Pancreas (tissue), 10 donors: ENCODE measurements at regions not wholly inside any gene's neighbourhood (a gene's known extent, or its start where the extent isn't known, plus 50 kb on each side); places are given as distances from the start of the nearest gene placed in this dataset.

ENCODE experiments used
- ATAC-seq, 4 donors: fragments of 200-7000 bp; cut with Tn5 transposase; one replicate each; pipeline versions ENCODE4 v1.8.0 to v1.9.1; 2020; ENCODE audit warnings: mild to moderate bottlenecking in 4 of 4, moderate library complexity in 4 of 4
- DNase-seq, 6 donors: peaks; one replicate each; pipeline ENCODE4 v3.0.0-alpha.2; 2020
- FAIRE-seq: peaks from 2 replicates; lab custom pipeline; 2012; peaks lifted over from hg19 to GRCh38; lab: Jason Lieb, UNC
- H3K27ac ChIP-seq, 4 donors: fragments of 200-600 bp; sonication (generic); 1 replicate in 3 of 4; 2 replicates in 1 of 4; pipeline versions ENCODE4 v1.5.0 to v1.8.0; 2020
- H3K27me3 ChIP-seq, 4 donors: fragments of 200-600 bp; one replicate each; pipeline ENCODE4 v1.8.0; 2021
- H3K36me3 ChIP-seq, 3 donors: fragments of 200-600 bp; sonication (generic) in 1 of 3; one replicate each; pipeline versions ENCODE4 v1.5.0 to v1.8.0; 2020 to 2021
- H3K4me1 ChIP-seq, 3 donors: fragments of 200-600 bp; one replicate each; pipeline ENCODE4 v1.8.0; 2021
- H3K4me3 ChIP-seq, 4 donors: fragments of 200-600 bp; sonication (generic) in 2 of 4; one replicate each; pipeline versions ENCODE4 v1.5.0 to v1.8.0; 2020 to 2021
- H3K9me3 ChIP-seq, 4 donors: fragments of 200-600 bp; one replicate each; pipeline ENCODE4 v1.8.0; 2021
- CTCF ChIP-seq, 4 donors: fragments of 200-600 bp; sonication (generic) in 3 of 4; IDR thresholded peaks; one replicate each; pipeline versions ENCODE4 v1.5.0 to v1.8.0; 2021; ENCODE audit warnings: antibody characterized with exemption in 4 of 4
- WGBS, 2 donors: extraction: QIAGEN DNeasy Blood & Tissue Kit; methylation state at CpG; one replicate each; pipeline ENCODE4 v1.1.7; 2013; 5-methylcytosine and 5-hydroxymethylcytosine counted together
- intact Hi-C, 3 donors: fragments of 100-400 bp; cut with DNase I; formaldehyde crosslinking; loops; one replicate each; pipeline versions ENCODE4 v1.11.1 to v1.14.2; 2022
- donor health status: healthy with polysubstance abuse.
- donor health status: DM: no; HTN: no; CAD: no; lungs with moderate emphysema.
- donor health status: DM: no; HTN: no; CAD: no.
- donor health status: control.
- donor health status: control.
- donor health status: Bipolar disorder and iron deficiency.
- donor health status: DM: yes; HTN: yes; CAD: no.
- donor health status: DM: no; HTN: no; CAD: no.
- donor health status: DM: no; HTN: no; CAD: no.
- donor health status: DM: yes; HTN: yes; CAD: no.

GRCh38 chr1:95371666-95372282, 137.8 kb downstream of the RWDD3 start:
- DNase-seq (no peak), ATAC-seq (no peak)
- peaks cover 0 to 3% (median 0%) of the 10 kb centered on the region in 3 donors for H3K4me1 ChIP-seq

GRCh38 chr1:95375174-95375573, 141.2 kb downstream of the RWDD3 start:
- no peak for TF ChIP-seq CTCF (IDR thresholded peaks at IDR 0.05)
- Histone ChIP-seq H3K4me1 (no peaks in the 10 kb centered on the region), H3K36me3 (no peaks in the 10 kb centered on the region), H3K4me3 (no peak overlapping the region), H3K9me3 (no peaks in the 10 kb centered on the region), H3K27me3 (no peaks in the 10 kb centered on the region), H3K27ac (no peak overlapping the region)
- DNase-seq: no peak
- intact Hi-C loops: no loop called here
- 36 to 40% methylated on average over 4 of the region's 4 CpGs for WGBS, 2 donors
- FAIRE-seq: no peak
- no peak for ATAC-seq

More at GRCh38 chr1:95371666-95372282, 137.8 kb downstream of the RWDD3 start:
- FAIRE-seq: no peak
- Histone ChIP-seq H3K27me3 (no peaks in the 10 kb centered on the region), H3K4me3 (no peak overlapping the region), H3K27ac (no peak overlapping the region), H3K9me3 (no peaks in the 10 kb centered on the region), H3K36me3 (no peaks in the 10 kb centered on the region)
- WGBS, 2 donors: 64 to 80% methylated on average over 12 of the region's 12 CpGs
- intact Hi-C loops: no loop called here
- no peak for TF ChIP-seq CTCF (IDR thresholded peaks at IDR 0.05)

GRCh38 chr1:95380909-95381308, 146.9 kb downstream of the RWDD3 start:
- ATAC-seq (no peak), FAIRE-seq (no peak), DNase-seq (no peak)
- Histone ChIP-seq H3K4me1 (no peaks in the 10 kb centered on the region), H3K9me3 (no peaks in the 10 kb centered on the region), H3K27ac (no peak overlapping the region), H3K4me3 (no peak overlapping the region), H3K27me3 (no peaks in the 10 kb centered on the region), H3K36me3 (no peaks in the 10 kb centered on the region)
- TF ChIP-seq CTCF (IDR thresholded peaks at IDR 0.05): no peak
- intact Hi-C loops: no loop called here
- 47 to 52% methylated on average over 2 of the region's 2 CpGs for WGBS, 2 donors

GRCh38 chr1:95382000-95382786, 148.2 kb downstream of the RWDD3 start:
- FAIRE-seq: no peak
- H3K36me3 ChIP-seq: no peaks in the 10 kb centered on the region
- no peaks in the 10 kb centered on the region for H3K4me1 ChIP-seq
- no peak for DNase-seq
- no peaks in the 10 kb centered on the region for H3K27me3 ChIP-seq
- no peak for TF ChIP-seq CTCF (IDR thresholded peaks at IDR 0.05)
- intact Hi-C loops: no loop called here
- no peaks in the 10 kb centered on the region for H3K9me3 ChIP-seq
- no peak for ATAC-seq
- WGBS, 2 donors: 59 to 61% methylated on average over 4 of the region's 4 CpGs
- H3K27ac ChIP-seq: no peak overlapping the region
- H3K4me3 ChIP-seq: no peak overlapping the region

DNA sequence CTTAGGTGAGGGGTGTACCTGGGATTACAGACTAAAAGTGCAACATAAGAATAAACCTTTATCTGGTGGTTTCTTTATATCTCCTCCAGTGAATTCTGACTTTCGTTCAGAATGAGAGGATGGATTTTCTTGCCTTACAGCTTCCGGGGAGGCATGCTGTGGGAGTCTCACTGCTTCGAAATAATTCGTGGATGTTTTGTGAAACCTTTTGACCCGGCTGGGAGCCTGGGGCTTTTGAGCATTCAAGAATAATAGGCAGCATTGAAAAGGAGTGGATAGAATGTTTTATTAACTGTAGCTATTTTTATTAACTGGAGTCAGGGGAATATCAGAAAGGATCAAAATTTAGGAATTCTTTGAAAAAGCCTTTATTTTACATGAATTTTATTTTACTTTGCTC, 149.1 kb downstream of the RWDD3 start:
- DNase-seq: no peak
- intact Hi-C loops: no loop called here
- Histone ChIP-seq H3K36me3 (no peaks in the 10 kb centered on the region), H3K4me1 (no peaks in the 10 kb centered on the region), H3K4me3 (no peak overlapping the region), H3K27me3 (no peaks in the 10 kb centered on the region), H3K9me3 (no peaks in the 10 kb centered on the region), H3K27ac (no peak overlapping the region)
- 58 to 76% methylated on average over 5 of the region's 5 CpGs for WGBS, 2 donors
- FAIRE-seq: no peak
- ATAC-seq: no peak
- TF ChIP-seq CTCF (IDR thresholded peaks at IDR 0.05): no peak
